CD4-positive, alpha-beta T cell (primary cell): ENCODE measurements at regions not wholly inside any gene's neighbourhood (a gene's known extent, or its start where the extent isn't known, plus 50 kb on each side); places are given as distances from the start of the nearest gene placed in this dataset.

Experiments
- ATAC-seq: fragments of 200-7000 bp; cut with Tn5 transposase; one replicate; pipeline ENCODE4 v1.10.0; 2022; ENCODE audit warnings: mild to moderate bottlenecking; ENCODE audit not compliant: poor library complexity
- CTCF ChIA-PET: fragments of 350-600 bp; sonication (Branson Sonifier 250); formaldehyde crosslinking; loops from one replicate; lab custom pipeline; 2021; ENCODE audit warnings: antibody characterized with exemption, inconsistent platforms; lab: Charles Lee
- POLR2A ChIA-PET: fragments of 350-600 bp; sonication (Branson Sonifier 250); formaldehyde crosslinking; loops from one replicate; lab custom pipeline; 2021; ENCODE audit warnings: antibody characterized with exemption, inconsistent platforms; lab: Charles Lee
- DNase-seq, 14 experiments: peaks; one replicate each; pipeline ENCODE4 v3.0.0-alpha.2; 2013 to 2020; ENCODE audit warnings: mixed read lengths in 2 of 14
- H3K27ac ChIP-seq, 2 donors: one replicate each; pipeline versions ENCODE4 v1.5.1 to v1.7.0; 2013; ENCODE audit warnings: low read length in 2 of 2, low read depth in 1 of 2, mild to moderate bottlenecking in 1 of 2
- H3K27me3 ChIP-seq, 2 experiments: 1 replicate in 1 of 2; 2 replicates in 1 of 2; pipeline versions ENCODE4 v1.6.1 to v1.7.0; 2013; ENCODE audit warnings: low read length in 2 of 2, control low read depth in 1 of 2, mild to moderate bottlenecking in 1 of 2, moderate library complexity in 1 of 2; ENCODE audit not compliant: insufficient read depth in 2 of 2, control insufficient read depth in 1 of 2
- H3K36me3 ChIP-seq: one replicate; pipeline ENCODE4 v1.6.1; 2013; ENCODE audit warnings: low read length, control low read depth; ENCODE audit not compliant: insufficient read depth
- H3K4me1 ChIP-seq: one replicate; pipeline ENCODE4 v1.6.1; 2013; ENCODE audit warnings: low read length, control low read depth; ENCODE audit not compliant: insufficient read depth
- H3K4me3 ChIP-seq: one replicate; pipeline ENCODE4 v1.5.1; 2013; ENCODE audit warnings: mild to moderate bottlenecking, low read length, moderate library complexity
- H3K9me3 ChIP-seq, 2 experiments: 1 replicate in 1 of 2; 2 replicates in 1 of 2; pipeline versions ENCODE4 v1.6.1 to v1.7.0; 2013; ENCODE audit warnings: low read length in 2 of 2, mild to moderate bottlenecking in 2 of 2, control low read depth in 1 of 2, moderate library complexity in 1 of 2; ENCODE audit not compliant: control insufficient read depth in 1 of 2, insufficient read depth in 1 of 2
- H3K27ac Mint-ChIP-seq: one replicate; pipeline ENCODE4 v1.8.0; 2020; ENCODE audit warnings: mixed read lengths
- H3K27me3 Mint-ChIP-seq: one replicate; pipeline ENCODE4 v1.8.0; 2021; ENCODE audit warnings: mixed read lengths
- H3K36me3 Mint-ChIP-seq: one replicate; pipeline ENCODE4 v1.8.0; 2021; ENCODE audit warnings: low read depth, mixed read lengths
- H3K4me1 Mint-ChIP-seq: one replicate; pipeline ENCODE4 v1.8.0; 2021; ENCODE audit warnings: low read depth, mixed read lengths
- H3K4me3 Mint-ChIP-seq: one replicate; pipeline ENCODE4 v1.8.0; 2020; ENCODE audit warnings: mild to moderate bottlenecking, mixed read lengths
- H3K9me3 Mint-ChIP-seq: one replicate; pipeline ENCODE4 v1.8.0; 2020; ENCODE audit warnings: mixed read lengths
- CTCF ChIP-seq: fragments of 200-600 bp; IDR thresholded peaks from one replicate; pipeline ENCODE4 v1.8.0; 2022; ENCODE audit warnings: antibody characterized with exemption, mild to moderate bottlenecking
- intact Hi-C, 2 experiments: fragments of 100-400 bp; cut with DNase I in 1 of 2; cut with micrococcal nuclease in 1 of 2; formaldehyde crosslinking; loops; one replicate each; pipeline versions ENCODE4 v1.15.1 to v1.9.0; 2023 to 2025; cut with DNase I, micrococcal nuclease

- Histone ChIP-seq H3K27me3 (no peaks in the 10 kb centered on the region), H3K27ac (no peak overlapping the region), H3K36me3 (no peaks in the 10 kb centered on the region), H3K4me3 (no peak overlapping the region), H3K9me3 (no peaks in the 10 kb centered on the region), H3K4me1 (no peaks in the 10 kb centered on the region)
- intact Hi-C loops, result no loop called here
- Mint-ChIP-seq H3K36me3 (no peaks in the 10 kb centered on the region), H3K27me3 (peaks cover 35% of the 10 kb centered on the region), H3K4me1 (no peaks in the 10 kb centered on the region), H3K4me3 (no peak overlapping the region), H3K9me3 (no peaks in the 10 kb centered on the region), H3K27ac (no peak overlapping the region)
- ChIA-PET POLR2A (no interaction called here), CTCF (no interaction called here)
- ATAC-seq (no peak), DNase-seq (no peak)
- TF ChIP-seq CTCF, result no peak
Observed at GRCh38 chr12:98220636-98221035, 294.8 kb upstream of the TMPO start.

GRCh38 chr12:98221243-98221808 is 294.1 kb upstream of the TMPO start:
- ATAC-seq (no peak), DNase-seq (no peak)
- no peak overlapping the region for H3K4me3 ChIP-seq
- no peaks in the 10 kb centered on the region for H3K27me3 ChIP-seq
- no peak overlapping the region for H3K27ac Mint-ChIP-seq
- CTCF ChIA-PET, result no interaction called here
- intact Hi-C loops, result no loop called here
- POLR2A ChIA-PET, result no interaction called here
- H3K4me3 Mint-ChIP-seq, result no peak overlapping the region
- TF ChIP-seq CTCF, result no peak
- no peaks in the 10 kb centered on the region for H3K4me1 ChIP-seq
- H3K27ac ChIP-seq, result no peak overlapping the region
- no peaks in the 10 kb centered on the region for H3K9me3 ChIP-seq
- no peaks in the 10 kb centered on the region for H3K4me1 Mint-ChIP-seq
- H3K9me3 Mint-ChIP-seq, result no peaks in the 10 kb centered on the region
- peaks cover 34% of the 10 kb centered on the region for H3K27me3 Mint-ChIP-seq
- H3K36me3 Mint-ChIP-seq, result no peaks in the 10 kb centered on the region
- no peaks in the 10 kb centered on the region for H3K36me3 ChIP-seq

- Histone ChIP-seq H3K4me3 (no peak overlapping the region), H3K36me3 (no peaks in the 10 kb centered on the region), H3K4me1 (no peaks in the 10 kb centered on the region), H3K27me3 (no peaks in the 10 kb centered on the region), H3K27ac (no peak overlapping the region), H3K9me3 (no peaks in the 10 kb centered on the region)
- CTCF ChIA-PET, result no interaction called here
- TF ChIP-seq CTCF, result no peak
- H3K36me3 Mint-ChIP-seq, result no peaks in the 10 kb centered on the region
- intact Hi-C loops, result no loop called here
- H3K27ac Mint-ChIP-seq, result no peak overlapping the region
- no peak for DNase-seq
- no peak for ATAC-seq
- no peak overlapping the region for H3K4me3 Mint-ChIP-seq
- no peaks in the 10 kb centered on the region for H3K4me1 Mint-ChIP-seq
- POLR2A ChIA-PET, result no interaction called here
- H3K27me3 Mint-ChIP-seq, result peaks cover 31% of the 10 kb centered on the region
- H3K9me3 Mint-ChIP-seq, result no peaks in the 10 kb centered on the region
Observed at GRCh38 chr12:98222135-98222534, 293.3 kb upstream of the TMPO start.
